CD1c-positive myeloid dendritic cell (primary cell): ENCODE measurements at regions not wholly inside any gene's neighbourhood (a gene's known extent, or its start where the extent isn't known, plus 50 kb on each side); places are given as distances from the start of the nearest gene placed in this dataset.
"Not testable (repeated sequence)": the region's sequence is repeated elsewhere in the genome, so short reads cannot be mapped to it uniquely, and the experiment has no call there.

Experiments
- DNase-seq: peaks from one replicate; pipeline ENCODE4 v3.0.0-alpha.2; 2016; ENCODE audit errors: extremely low spot score

DNA sequence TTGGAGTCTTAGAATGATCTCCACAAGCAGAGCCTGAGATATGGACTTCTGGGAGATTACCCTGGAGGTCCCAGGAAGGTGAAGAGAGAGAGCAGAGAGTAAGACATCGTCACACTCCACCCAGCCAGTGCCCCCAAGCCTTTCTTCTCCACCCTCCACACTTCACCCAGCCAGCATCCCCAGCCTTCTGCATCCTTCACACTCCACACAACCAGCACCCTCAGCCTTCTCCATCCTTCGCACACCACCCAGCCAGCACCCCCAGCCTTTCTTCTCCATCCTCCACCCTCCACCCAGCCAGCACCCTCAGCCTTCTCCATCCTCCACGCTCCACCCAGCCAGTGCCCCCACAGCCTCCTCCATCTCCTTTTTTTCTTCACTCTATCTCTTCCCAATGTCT is 603.9 kb upstream of the B3GAT1 start:
- no peak for DNase-seq

DNA sequence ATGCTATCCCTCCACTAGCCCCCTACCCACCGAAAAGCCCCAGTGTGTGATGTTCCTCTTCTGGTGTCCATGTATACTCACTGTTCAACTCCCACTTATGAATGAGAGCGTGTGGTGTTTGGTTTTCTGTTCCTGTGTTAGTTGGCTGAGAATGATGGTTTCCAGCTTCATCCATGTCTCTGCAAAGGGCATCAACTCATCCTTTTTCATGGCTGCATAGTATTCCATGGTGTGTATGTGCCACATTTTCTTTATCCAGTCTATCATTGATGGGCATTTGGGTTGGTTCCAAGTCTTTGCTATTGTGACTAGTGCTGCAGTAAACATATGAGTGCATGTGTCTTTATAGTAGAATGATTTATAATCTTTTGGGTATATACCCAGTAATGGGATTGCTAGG is 599.3 kb upstream of the B3GAT1 start:
- DNase-seq: not testable (repeated sequence)

DNA sequence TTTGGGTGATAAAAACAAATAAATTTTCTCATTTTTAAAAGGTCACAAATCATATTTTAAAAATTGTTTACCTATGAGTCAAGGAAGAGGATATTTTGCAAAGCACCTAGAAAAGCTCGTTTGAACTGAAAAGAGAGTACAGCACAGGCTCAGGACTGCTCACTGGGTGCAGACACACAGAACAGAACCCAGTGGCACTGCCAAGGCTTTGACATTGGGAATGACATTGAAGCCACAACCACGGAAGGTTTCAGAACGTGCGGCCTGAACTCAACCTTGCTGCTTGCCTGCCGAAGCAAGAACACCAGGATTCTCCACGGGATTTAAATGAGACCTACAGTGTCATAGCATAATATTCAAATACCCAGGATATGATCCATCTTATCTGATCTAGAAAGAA is 597.1 kb upstream of the B3GAT1 start:
- DNase-seq: no peak

DNA sequence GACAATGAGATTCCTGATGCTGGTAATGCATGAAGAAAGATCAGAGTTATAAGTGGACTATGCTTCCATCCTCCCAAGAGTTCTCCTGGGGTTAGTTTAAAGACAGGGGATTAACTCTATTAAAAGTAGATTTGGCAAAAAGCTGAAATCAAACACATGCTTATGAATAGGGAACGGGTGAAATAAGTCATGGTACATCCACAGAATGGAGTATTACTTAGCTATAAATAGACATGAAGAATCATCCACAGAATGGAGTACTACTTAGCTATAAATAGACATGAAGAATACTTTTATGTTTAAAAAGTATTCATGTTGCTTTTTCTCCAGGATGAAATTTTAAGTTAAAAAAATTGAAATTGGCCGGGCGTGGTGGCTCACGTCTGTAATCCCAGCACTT is 596.4 kb upstream of the B3GAT1 start:
- no peak for DNase-seq

DNA sequence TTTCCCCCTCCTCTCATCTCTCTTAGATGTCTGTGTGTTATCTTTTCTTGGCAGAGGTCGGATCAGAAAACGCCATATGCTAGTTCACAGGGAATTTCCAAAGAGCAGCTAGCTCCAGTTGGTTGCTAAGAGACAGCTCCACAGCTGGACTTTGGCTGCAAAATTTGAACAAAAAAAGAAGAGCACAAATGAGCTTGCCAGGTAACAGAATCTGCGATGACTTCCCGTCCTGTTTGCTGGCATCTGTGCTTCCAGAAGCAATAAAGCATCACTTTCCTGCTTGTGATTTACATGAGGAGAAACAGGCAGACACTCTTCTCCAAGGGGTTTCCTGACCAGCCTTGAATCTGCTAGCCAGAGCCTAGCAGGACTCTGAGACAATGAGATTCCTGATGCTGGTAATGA is 596.0 kb upstream of the B3GAT1 start:
- DNase-seq: no peak

DNA sequence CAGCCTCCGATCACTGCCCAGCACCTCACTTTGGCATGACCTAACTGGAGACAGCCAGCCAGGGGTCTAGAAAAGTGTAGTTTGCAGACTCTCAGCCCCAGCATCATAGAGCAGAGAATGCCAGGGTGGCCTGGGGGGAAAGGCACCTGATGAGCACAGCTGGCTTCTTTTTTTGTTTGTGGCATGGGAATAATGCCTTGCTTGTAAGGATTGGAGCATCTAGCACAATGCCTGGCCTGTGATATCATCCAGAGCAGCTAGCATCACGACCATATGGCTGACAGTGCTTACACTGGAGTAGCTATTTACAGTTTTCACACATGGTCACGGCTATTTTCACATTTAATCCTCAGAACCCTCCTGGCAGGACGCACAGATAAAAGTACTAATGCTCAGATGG is 594.8 kb upstream of the B3GAT1 start:
- no peak for DNase-seq

DNA sequence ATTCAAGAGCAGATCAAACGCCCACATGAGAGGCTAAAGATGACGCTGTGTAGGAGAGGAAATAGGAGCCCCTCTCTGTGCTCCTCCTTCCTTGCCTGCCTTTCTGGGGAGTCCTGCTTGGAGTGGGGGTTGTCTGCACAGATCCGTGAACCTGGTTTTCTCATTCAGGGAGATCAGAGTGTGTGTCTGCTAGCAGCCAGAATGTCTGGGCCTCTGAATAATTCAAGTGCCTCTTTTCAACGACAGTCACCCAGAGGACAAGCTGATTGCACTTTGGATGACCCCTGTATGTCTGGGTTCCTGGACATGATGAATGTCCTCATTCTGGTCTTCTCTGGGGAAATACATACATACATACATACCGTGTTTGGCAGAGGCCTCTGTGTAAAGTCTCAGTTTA is 592.5 kb upstream of the B3GAT1 start:
- DNase-seq: no peak

DNA sequence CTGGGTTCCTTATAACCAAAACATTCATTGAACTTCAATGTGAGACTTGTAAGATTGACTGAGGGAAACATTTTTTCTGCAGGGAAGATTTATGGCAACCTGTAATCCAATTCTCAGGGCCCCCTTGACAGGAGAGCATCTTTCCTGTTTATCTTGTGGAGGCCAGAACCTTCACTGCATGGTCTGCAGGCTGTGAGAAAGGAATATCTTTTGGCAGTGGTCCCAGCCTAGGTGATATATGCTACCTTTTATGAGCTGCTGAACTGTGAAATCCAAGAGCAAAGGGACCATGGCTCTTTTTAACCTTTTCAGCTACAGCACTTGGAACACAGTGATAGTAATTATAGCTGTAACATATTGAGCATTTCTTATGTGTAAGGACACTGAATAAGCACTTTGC is 590.2 kb upstream of the B3GAT1 start:
- DNase-seq: no peak

DNA sequence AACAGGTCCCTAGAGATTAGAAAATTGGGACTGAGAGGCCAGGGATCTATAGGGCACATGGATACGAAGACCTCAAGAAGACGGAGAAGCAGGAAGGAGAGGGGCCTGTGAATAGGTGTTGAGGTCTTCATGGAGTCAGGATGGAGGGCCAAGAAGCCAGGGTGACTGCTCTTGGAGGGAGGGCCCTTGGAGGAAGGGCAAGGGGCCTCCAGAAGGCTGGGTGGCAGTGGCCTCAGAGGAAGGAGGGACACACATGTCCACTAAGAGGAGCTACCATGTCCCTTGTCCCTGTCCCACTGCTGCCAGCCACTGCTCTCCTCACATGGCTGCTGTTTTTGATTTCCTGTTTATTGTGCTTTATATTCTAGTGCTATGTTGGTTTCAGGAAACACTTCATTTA is 589.5 kb upstream of the B3GAT1 start:
- no peak for DNase-seq

DNA sequence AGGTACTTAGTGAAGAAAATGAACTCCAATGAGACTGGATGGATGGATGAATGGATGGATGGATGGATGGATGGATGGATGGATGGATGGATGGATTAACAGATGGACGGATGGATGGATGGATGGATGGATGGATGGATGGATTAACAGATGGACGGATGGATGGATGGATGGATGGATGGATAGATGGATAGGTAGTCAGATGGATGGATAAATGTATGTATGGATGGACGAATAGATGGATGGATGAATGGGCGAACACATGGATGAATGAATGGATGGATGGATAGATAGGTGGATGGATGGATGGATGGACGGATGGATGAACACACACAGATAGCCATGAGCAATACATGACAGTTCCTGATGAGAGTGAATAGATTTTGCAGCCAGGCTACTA is 589.0 kb upstream of the B3GAT1 start:
- DNase-seq: not testable (repeated sequence)

DNA sequence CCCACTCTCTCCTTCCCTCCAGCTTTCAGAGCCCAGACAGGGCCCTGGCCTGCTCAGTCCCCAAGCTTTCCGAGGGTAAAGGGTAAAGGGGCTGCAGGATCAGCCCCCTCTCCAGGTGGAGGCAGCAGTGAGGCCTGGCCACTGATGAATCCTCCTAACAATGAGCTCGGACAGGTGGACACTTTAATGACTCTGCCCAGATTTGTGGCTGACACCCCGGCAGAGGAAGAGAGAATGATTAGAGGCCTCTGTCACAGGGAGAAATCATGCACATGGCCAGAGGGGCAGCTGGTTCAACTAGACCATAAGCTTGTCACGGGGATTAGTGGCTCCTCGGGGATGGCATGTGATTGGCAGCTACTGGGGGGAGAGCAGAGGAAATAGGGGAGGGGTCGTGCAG is 587.5 kb upstream of the B3GAT1 start:
- no peak for DNase-seq

DNA sequence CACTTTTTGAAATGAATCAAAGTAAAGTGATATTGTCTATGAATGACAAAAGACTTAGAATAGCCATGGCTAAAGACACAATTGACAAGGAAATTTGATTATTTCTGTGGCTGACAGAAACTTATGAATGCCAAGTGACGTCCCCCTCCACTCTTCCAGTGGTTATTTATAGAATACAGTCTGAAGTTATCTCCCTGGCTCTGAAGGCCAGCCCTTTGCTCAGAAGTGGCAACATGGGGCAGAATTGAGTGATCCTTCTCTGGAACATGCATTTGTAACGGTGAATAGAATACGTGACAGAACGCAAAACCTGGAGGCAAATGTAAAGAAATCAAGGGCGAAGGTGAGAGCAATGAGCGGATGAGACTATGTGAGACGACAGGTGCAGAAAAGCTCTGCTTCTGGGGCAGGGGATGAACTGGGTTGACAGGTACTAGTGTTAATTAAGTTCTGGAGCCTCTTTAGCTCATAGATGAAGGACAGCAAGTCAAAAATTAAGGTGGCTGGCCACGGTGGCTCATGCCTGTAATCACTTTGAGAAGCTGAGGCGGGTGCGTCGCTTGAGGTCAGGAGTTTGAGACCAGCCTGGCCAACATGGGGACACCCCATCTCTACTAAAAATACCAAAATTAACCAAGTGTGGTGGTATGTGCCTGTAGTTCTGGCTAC is 585.7 kb upstream of the B3GAT1 start:
- no peak for DNase-seq

DNA sequence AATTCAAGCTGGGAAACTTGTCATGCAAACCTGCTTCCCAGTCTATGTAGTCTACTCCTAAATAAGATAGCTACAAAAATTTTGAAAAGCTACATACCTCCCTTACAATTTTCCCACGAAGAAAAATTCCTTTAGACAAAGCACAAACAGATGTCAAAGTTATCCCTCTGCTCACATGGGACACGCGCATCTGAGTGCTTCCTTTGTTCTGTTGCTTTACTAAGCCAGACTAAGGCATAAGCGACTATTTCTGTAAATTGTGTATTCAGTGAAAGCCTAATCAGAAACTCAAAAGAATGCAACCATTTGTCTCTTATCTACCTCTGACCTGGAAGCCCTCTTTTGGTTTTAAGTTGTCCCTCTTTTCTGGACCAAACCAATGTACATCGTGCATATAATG is 583.7 kb upstream of the B3GAT1 start:
- no peak for DNase-seq

DNA sequence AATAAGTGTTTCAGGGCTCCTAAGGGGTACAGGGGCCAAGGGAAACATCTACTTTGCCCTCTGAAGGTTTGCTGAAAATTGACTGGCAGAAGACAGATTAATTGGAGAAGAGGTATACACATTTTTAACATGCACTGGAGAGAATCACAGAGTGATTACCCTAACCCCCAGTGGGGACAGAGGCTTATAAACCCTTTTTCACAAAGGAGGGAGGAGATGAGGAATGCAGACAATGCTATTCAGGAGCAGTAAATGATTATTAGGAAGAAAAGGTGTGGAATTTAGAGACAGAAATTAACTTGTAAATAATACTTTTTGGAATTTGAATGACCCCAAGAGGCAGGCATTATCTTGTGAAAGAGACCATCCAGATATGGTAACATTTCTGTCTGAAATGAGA is 582.4 kb upstream of the B3GAT1 start:
- no peak for DNase-seq

DNA sequence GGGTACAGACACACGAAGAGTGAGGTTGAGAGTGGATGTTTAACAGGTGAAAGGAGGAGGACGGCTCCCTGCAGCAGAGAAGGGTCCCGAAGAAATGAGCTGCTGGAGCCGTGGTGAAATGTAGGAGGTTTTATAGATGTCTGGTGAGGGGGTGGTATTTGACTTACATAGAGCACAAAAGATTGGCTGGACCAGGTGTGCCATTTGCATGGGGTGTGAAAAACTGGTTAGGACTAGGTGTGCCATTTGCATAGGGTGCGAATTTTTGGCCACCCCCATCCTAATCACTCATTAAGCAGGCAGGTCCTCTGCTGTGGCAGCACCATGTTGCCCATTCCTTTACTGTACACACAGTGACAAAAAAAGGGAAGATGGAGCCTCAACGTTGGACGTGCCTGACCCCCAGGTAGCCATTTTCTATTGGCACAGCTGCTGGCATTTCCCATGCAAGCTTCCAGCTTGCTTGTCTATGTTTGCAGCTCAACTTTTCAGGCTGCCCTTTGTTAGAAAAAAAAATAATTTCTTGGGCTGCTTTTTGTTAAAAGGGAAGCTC is 581.7 kb upstream of the B3GAT1 start:
- no peak for DNase-seq

DNA sequence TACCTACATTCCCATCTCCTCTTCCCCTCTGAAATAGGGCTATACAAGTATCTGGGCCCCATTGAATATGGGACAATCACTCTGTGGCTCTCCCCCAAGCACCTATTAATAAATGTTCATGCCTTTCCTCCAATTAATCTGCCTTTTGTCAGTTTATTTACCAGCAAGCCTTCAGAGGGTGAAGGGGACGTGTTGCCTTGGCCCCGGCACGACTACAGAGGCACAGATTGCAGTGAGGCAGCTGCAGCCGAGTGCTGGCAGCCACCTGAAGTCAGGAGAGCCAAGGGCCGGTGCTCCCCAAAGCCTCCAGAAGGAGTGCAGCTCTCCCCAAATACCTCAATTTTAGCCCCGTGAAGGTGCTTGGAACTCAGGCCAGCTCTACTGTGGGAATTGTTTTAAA is 580.9 kb upstream of the B3GAT1 start:
- DNase-seq: no peak

DNA sequence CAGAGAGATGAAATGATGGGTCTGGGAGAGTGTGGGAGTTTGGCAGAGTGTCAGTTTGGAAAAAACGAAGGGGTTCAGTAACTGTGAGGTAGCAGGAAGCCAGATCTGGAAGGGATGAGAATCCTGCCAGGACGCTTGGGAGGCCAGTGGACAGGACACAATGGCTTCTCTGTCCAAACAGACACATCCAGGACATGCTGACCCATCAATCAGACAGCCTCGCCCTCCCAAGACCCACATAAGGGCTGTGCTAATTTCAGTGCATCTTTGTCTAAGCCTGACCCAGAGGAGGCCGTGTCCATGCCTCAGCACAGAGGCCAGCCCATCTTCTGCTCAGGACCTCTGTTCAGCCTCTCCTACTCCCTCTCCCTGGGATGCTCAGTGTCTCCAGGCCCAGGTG is 576.5 kb upstream of the B3GAT1 start:
- no peak for DNase-seq

DNA sequence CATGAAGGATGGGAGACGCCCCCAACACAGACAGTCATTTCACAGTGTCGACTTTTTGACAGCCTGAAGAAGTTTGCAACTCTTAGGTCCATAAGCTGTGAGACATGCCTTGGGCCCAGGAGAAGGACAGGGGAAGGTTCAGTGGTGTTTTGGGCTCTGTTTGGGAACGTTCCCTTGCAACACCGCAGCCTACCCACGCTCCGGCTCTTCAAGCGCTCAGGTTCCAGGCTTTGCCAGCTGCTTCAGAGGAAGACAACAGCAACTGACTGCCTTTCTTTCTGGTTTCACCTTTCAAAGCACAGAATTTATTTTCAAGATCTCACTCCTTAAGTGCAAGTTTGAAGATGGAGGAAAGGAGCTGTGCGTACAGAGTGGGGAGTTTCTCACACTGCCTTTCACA is 575.8 kb upstream of the B3GAT1 start:
- DNase-seq: no peak

DNA sequence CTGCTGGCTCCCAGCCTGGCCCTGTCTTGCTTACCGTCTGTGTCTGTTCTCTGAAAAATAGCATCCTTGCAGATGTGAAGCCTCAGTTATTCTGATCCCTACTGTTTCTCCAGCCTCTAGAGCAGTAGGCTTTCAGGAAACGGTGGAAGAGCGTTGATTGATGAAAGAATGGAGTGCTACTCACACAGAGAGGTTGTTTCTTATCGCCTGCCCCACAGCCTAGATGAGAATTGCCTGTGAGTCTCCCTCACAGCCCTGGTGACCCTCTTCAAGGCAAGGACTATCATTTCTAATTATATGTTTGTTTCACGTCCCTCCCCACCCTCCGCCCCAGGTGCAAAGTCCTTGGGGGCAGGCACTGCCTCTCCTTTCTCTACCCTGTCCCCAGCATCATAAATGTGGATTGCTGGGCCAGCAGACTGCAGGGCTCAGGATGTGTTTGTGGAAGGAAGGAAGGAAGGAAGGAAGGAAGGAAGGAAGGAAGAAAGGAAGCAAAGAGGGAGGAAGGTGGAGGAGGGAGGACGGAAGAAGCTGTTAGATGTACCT is 575.3 kb upstream of the B3GAT1 start:
- no peak for DNase-seq

DNA sequence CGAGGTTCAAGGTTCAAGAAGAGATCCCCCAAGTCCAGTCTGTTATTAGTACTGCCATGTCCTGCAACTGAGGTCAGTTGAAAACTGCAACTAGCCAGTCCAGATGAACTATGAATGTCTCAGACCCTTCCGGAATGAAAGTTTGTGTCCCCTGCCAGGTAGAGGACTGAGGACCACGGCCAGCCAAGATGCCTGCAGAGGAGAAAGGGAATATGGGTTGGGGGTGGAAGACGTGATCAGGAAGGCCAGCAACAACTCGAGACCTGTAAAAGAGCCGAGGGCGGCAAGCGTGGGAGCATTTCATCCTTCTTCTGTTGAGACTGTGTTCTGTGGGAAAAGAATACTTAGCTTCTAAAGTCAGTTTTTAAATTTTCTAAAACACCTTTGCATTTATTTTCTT is 572.4 kb upstream of the B3GAT1 start:
- no peak for DNase-seq

DNA sequence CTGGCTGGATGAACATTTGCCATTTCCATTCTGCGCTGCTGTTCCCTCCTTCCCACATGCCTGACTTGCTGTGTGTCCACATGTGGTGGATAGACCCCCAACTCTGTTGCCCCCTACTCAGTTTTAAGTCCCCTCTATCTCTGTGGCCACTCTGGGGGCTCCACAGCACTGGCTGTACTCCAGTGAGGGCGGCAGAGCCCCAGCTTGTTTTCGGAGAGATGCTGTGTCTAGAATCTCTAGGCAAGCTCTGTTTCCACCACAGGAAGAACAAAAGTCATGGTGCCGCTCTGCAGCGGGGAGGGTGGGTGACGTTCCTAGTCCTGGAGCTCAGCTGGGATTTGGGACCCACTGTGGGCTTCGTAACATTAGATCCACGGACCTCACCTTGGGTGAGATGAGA is 570.4 kb upstream of the B3GAT1 start:
- not testable (repeated sequence) for DNase-seq

DNA sequence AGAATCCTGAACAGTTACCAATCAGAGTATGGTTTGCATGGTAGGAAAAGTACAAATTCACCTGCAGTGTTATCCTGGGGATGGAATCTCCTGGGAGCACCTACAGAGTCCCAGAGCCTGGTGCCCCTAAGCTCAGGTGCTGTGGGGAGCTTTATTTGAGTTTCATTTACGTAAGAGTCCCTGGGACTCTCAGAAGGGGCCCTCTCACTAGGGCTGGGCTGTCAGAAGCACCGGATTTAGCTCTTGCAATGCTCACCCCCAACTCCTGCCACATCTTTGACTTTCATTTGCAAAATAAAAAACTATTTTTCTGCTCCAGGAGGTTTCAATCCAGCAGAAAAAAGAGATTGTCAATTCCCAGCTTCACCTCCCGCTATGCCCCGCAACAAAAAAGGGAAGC is 569.8 kb upstream of the B3GAT1 start:
- DNase-seq: no peak

DNA sequence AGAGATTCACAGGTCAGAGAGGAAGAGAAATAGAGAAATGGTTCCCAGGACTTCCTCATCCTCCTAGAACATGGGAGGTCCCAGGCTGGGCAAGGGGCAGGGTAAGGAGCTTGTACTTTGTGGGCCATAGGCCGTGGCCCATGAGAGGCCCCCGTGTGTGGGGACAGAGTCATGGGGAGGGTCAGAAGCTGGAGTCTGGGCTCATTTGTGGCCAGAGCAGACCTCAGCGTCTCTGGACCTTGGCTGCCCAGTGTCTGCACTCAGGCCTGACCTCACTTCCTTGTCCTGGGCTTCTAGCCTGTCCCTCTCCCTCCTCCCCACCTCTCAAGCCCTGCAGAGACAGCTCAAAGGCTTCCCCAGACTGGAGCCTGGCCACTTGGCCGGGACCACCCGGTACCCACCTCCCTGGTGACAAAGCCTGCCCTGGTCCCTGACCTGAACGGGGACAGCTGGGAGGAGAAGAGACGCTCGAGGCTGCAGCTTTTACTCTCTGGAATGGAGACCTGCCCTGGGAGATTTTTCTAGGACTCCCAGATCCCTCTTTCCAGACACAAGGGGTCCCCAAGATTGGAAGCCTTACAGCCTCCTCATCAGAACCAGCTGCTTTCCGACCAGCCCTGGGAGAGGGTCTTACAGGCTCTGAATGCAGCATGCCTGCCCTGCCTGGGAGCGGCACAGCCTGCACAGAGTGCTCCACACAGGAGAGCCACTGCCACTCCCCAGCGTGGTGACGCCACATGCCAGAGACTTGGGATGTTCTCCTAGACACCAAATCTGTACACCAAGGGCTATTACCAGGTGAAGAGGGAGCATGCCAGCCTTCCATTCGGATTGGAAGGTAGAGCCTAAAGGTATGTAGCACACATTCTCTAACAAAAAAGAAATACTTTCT is 569.0 kb upstream of the B3GAT1 start:
- DNase-seq: no peak
